ENCODE measurements at regions not wholly inside any gene's neighbourhood (a gene's known extent, or its start where the extent isn't known, plus 50 kb on each side); places are given as distances from the start of the nearest gene placed in this dataset.

DNA sequence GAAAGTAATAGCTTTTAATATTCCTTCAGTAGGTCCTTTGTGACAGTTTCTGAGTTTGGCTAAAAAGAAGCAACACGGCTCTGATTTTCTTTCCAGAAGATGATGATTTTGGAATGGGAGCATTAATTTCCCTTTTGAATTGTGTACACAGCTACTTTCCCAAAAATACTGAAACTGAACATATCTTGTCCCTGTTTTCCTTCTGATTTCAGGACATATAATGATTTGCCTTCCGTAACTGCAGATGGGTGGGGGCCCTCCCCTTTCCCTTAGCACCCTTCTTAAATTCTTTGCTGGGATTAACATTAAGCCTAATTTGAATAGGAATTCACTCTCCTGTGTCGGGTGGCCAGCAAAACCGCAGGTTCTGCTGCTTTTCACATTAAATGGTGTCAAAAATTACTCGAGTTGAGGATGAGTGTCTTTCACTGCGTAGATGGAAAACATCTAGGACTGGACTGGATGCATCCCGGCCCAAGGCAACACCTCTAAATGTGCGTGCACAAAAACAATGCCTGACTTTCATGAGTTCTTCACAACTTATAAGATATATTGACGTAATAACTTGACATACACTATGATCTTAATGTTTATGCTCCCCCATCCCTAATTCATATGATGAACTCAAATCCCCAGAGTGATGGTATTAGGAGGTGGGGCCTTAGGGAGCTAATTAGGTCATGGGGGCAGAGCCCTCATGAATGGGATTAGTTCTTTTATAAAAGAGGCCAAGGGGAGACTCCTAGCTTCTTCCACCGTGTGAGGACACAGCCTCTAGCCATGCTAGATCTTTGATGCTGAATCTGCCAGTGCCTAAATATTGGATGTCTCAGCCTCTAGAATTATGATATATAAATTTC is 158.1 kb downstream of the AEBP2 start (continued):
- TF ChIP-seq JUND (IDR thresholded peaks at IDR 0.05; ENCODE audit: borderline replicate concordance, low read depth, low read length): no peak
- TF ChIP-seq JUND (tag; IDR thresholded peaks at IDR 0.05; ENCODE audit: borderline replicate concordance, low read depth, low read length): no peak
- TF ChIP-seq, protein P1, sequence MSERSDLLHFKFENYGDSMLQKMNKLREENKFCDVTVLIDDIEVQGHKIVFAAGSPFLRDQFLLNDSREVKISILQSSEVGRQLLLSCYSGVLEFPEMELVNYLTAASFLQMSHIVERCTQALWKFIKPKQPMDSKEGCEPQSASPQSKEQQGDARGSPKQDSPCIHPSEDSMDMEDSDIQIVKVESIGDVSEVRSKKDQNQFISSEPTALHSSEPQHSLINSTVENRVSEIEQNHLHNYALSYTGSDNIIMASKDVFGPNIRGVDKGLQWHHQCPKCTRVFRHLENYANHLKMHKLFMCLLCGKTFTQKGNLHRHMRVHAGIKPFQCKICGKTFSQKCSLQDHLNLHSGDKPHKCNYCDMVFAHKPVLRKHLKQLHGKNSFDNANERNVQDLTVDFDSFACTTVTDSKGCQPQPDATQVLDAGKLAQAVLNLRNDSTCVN (CRISPR knock-in tag; IDR thresholded peaks at IDR 0.05): no peak
- TF ChIP-seq ZNF583 (CRISPR knock-in tag; IDR thresholded peaks at IDR 0.05): no peak
- TF ChIP-seq, protein P2, sequence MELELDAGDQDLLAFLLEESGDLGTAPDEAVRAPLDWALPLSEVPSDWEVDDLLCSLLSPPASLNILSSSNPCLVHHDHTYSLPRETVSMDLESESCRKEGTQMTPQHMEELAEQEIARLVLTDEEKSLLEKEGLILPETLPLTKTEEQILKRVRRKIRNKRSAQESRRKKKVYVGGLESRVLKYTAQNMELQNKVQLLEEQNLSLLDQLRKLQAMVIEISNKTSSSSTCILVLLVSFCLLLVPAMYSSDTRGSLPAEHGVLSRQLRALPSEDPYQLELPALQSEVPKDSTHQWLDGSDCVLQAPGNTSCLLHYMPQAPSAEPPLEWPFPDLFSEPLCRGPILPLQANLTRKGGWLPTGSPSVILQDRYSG (tag; conservative IDR thresholded peaks at IDR 0.05; ENCODE audit: low read depth): no peak
- no peak for TF ChIP-seq ETV5 (CRISPR knock-in tag; IDR thresholded peaks at IDR 0.05; ENCODE audit: low read depth)
- TF ChIP-seq ZBTB17 (CRISPR knock-in tag; IDR thresholded peaks at IDR 0.05): no peak
- TF ChIP-seq ZSCAN29 (IDR thresholded peaks at IDR 0.05): no peak
- no peak for TF ChIP-seq MEIS2 (IDR thresholded peaks at IDR 0.05; ENCODE audit: partially characterized antibody)
- TF ChIP-seq, protein P3, sequence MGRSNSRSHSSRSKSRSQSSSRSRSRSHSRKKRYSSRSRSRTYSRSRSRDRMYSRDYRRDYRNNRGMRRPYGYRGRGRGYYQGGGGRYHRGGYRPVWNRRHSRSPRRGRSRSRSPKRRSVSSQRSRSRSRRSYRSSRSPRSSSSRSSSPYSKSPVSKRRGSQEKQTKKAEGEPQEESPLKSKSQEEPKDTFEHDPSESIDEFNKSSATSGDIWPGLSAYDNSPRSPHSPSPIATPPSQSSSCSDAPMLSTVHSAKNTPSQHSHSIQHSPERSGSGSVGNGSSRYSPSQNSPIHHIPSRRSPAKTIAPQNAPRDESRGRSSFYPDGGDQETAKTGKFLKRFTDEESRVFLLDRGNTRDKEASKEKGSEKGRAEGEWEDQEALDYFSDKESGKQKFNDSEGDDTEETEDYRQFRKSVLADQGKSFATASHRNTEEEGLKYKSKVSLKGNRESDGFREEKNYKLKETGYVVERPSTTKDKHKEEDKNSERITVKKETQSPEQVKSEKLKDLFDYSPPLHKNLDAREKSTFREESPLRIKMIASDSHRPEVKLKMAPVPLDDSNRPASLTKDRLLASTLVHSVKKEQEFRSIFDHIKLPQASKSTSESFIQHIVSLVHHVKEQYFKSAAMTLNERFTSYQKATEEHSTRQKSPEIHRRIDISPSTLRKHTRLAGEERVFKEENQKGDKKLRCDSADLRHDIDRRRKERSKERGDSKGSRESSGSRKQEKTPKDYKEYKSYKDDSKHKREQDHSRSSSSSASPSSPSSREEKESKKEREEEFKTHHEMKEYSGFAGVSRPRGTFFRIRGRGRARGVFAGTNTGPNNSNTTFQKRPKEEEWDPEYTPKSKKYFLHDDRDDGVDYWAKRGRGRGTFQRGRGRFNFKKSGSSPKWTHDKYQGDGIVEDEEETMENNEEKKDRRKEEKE (IDR thresholded peaks at IDR 0.05; ENCODE audit: borderline replicate concordance in 1 of 2, control insufficient read depth in 1 of 2, low read depth in 2 of 2, low read length in 1 of 2): no peak
- TF ChIP-seq, protein P4, sequence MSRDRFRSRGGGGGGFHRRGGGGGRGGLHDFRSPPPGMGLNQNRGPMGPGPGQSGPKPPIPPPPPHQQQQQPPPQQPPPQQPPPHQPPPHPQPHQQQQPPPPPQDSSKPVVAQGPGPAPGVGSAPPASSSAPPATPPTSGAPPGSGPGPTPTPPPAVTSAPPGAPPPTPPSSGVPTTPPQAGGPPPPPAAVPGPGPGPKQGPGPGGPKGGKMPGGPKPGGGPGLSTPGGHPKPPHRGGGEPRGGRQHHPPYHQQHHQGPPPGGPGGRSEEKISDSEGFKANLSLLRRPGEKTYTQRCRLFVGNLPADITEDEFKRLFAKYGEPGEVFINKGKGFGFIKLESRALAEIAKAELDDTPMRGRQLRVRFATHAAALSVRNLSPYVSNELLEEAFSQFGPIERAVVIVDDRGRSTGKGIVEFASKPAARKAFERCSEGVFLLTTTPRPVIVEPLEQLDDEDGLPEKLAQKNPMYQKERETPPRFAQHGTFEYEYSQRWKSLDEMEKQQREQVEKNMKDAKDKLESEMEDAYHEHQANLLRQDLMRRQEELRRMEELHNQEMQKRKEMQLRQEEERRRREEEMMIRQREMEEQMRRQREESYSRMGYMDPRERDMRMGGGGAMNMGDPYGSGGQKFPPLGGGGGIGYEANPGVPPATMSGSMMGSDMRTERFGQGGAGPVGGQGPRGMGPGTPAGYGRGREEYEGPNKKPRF (IDR thresholded peaks at IDR 0.05; ENCODE audit: low read depth, low read length): no peak
- TF ChIP-seq TEAD2 (tag; IDR thresholded peaks at IDR 0.05): no peak
- TF ChIP-seq RNF219 (CRISPR knock-in tag; IDR thresholded peaks at IDR 0.05): no peak
- no peak for TF ChIP-seq HDAC1 (IDR thresholded peaks at IDR 0.05)
- TF ChIP-seq ZNF217 (CRISPR knock-in tag; IDR thresholded peaks at IDR 0.05): no peak
- no peak for TF ChIP-seq STAG1 (CRISPR knock-in tag; IDR thresholded peaks at IDR 0.05; ENCODE audit: borderline replicate concordance)

Data from K562 (cell line).